Activated CD4-positive, alpha-beta T cell treated with anti-CD3 and anti-CD28 coated beads for 36 hours (primary cell): ENCODE measurements at regions not wholly inside any gene's neighbourhood (a gene's known extent, or its start where the extent isn't known, plus 50 kb on each side); places are given as distances from the start of the nearest gene placed in this dataset.
"Not testable (repeated sequence)": the region's sequence is repeated elsewhere in the genome, so short reads cannot be mapped to it uniquely, and the experiment has no call there.

Experiments used
- ATAC-seq: fragments of 200-7000 bp; cut with Tn5 transposase; one replicate; pipeline ENCODE4 v1.10.0; 2021; ENCODE audit warnings: mild to moderate bottlenecking, moderate library complexity
- CTCF ChIA-PET: fragments of 350-600 bp; sonication (Branson Sonifier 250); formaldehyde crosslinking; loops from one replicate; lab custom pipeline; 2021; ENCODE audit warnings: antibody characterized with exemption; lab: Charles Lee
- POLR2A ChIA-PET: fragments of 350-600 bp; sonication (Branson Sonifier 250); formaldehyde crosslinking; loops from one replicate; lab custom pipeline; 2021; ENCODE audit warnings: antibody characterized with exemption, inconsistent platforms; lab: Charles Lee
- DNase-seq: peaks from one replicate; pipeline ENCODE4 v3.0.0-alpha.2; 2020
- H3K27ac Mint-ChIP-seq: one replicate; pipeline ENCODE4 v1.8.0; 2021; ENCODE audit warnings: mixed read lengths
- H3K27me3 Mint-ChIP-seq: one replicate; pipeline ENCODE4 v1.8.0; 2021; ENCODE audit warnings: mixed read lengths
- H3K36me3 Mint-ChIP-seq: one replicate; pipeline ENCODE4 v1.8.0; 2021; ENCODE audit warnings: low read depth, mixed read lengths
- H3K4me1 Mint-ChIP-seq: one replicate; pipeline ENCODE4 v1.8.0; 2021; ENCODE audit warnings: mixed read lengths
- H3K4me3 Mint-ChIP-seq: one replicate; pipeline ENCODE4 v1.8.0; 2021; ENCODE audit warnings: mild to moderate bottlenecking, moderate library complexity, mixed read lengths
- H3K9me3 Mint-ChIP-seq: one replicate; pipeline ENCODE4 v1.8.0; 2021; ENCODE audit warnings: low read depth, mixed read lengths
- intact Hi-C, 2 experiments: fragments of 100-400 bp; cut with DNase I in 1 of 2; cut with micrococcal nuclease in 1 of 2; formaldehyde crosslinking; loops; one replicate each; pipeline versions ENCODE4 v1.14.2 to v1.15.1; 2022 to 2024; cut with DNase I, micrococcal nuclease

DNA sequence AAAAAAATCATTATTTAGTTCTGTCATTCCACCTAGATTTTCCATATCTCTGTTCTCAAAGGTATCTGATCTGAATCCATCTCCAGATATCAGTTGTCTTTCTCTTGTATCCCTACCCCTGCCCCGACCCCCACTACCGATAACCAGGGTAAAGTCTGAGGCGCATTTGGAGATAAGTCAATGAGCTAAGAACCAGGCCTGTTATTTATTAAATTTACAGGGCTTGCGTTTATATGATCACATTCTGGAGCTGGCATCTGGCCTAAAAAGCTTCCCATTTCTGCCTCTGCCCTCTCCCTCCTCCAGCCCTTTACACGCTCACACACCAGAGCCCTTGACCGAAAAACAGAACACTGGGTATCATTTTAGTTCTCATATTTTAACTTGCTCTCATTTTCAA is 144.7 kb downstream of the ALDH8A1 start:
- ChIA-PET POLR2A (interaction anchor here (0.6 kb wide), 1 partner anchor 508 kb away, joined by 3 read pairs; no protein-coding TSS in a partner anchor), CTCF (interaction anchor here (0.8 kb wide), 1 partner anchor 1401 kb away, joined by 3 read pairs; no protein-coding TSS in a partner anchor)
- no peak overlapping the region for H3K4me3 Mint-ChIP-seq
- intact Hi-C loops = no loop called here
- H3K27ac Mint-ChIP-seq = no peak overlapping the region
- H3K36me3 Mint-ChIP-seq = no peaks in the 10 kb centered on the region
- H3K4me1 Mint-ChIP-seq = no peaks in the 10 kb centered on the region
- H3K27me3 Mint-ChIP-seq = peaks cover 4% of the 10 kb centered on the region
- DNase-seq (no peak), ATAC-seq (no peak)
- no peaks in the 10 kb centered on the region for H3K9me3 Mint-ChIP-seq

DNA sequence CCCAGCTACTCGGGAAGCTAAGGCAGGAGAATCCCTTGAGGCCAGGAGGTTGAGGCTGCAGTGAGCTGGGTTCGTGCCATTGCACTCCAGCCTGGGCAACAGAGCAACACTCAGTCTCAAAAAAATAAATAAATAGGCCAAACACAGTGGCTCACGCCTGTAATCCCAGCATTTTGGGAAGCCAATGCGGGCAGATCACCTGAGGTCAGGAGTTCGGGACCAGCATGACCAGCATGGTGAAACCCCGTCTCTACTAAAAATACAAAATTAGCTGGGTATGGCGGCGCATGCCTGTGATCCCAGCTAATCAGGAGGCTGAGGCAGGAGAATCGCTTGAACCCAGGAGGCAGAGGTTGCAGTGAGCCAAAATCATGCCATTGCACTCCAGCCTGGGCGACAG is 145.6 kb downstream of the ALDH8A1 start:
- ATAC-seq, H3K27ac Mint-ChIP-seq, DNase-seq, H3K27me3 Mint-ChIP-seq, POLR2A ChIA-PET, H3K36me3 Mint-ChIP-seq, H3K9me3 Mint-ChIP-seq, H3K4me3 Mint-ChIP-seq, intact Hi-C loops, H3K4me1 Mint-ChIP-seq: not testable (repeated sequence)
- CTCF ChIA-PET = interaction anchor here (0.7 kb wide), 1 partner anchor 57 kb away, joined by 3 read pairs; no protein-coding TSS in a partner anchor

DNA sequence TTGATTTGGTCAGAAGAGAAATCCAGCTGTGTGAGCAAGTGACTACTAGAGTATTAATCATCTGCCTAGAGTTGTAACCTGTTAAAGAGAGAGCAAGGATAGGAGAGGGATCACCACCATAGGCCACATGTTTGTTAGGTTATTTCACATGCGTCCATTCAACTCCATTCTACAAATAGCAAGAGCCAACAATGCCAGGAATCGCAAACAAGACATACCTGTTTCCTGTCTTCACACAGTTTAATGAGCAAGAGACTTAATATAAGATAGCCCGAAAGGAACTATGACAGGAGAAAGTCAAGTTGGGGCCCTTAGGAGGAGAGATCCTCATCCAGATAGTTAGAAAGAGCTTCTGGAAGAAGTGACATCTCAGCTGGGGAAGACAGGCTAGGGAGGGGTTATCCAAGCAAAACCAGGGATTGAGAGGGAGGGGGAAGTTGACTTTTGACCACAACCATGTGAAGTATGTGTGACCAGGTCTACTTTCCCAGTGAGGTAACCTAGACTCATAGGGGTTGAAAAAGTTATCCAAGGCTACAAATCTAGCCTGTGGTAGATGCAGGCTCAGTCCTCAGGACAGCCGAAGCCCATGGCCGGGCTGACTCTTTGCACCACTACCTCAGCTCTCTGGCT is 147.4 kb downstream of the ALDH8A1 start:
- Mint-ChIP-seq H3K9me3 (no peaks in the 10 kb centered on the region), H3K4me3 (no peak overlapping the region), H3K4me1 (no peaks in the 10 kb centered on the region), H3K27ac (no peak overlapping the region), H3K36me3 (no peaks in the 10 kb centered on the region), H3K27me3 (peaks cover 4% of the 10 kb centered on the region)
- no peak for ATAC-seq
- CTCF ChIA-PET = interaction anchor here (0.6 kb wide), 1 partner anchor 192 kb away, joined by 3 read pairs; no protein-coding TSS in a partner anchor
- no peak for DNase-seq
- POLR2A ChIA-PET = no interaction called here
- intact Hi-C loops = no loop called here

DNA sequence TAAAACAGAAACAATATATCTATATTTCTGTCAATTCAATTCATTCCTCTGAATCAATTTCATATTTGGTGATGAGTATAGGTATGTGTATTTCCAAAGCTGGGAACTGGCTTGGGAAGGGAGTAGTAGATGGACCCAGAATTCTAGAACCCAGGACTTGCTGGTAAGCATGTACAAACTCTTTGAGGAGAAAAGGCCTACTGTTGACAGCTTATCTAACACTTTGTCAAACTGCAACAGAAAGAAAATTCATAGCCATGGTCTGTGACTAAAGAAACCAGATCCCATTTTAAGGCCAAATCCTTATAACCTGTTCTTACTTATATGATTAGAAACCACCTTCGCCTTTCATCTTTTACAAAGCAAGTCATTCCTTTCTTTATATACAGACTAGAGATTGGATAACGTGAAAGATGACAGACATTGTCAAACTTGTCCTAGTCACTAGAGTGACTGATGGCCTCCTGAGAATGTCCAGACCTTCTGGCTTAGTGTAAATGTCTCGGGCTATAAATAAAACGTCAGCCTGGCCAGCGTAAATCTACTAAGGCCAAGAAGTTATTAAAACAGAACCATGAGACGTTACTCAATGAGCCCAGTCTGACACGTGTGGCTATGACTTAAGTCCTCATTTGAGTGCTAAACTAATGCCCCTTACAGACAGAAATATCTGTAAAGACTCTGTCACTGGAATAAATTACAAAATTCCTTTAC is 152.3 kb downstream of the ALDH8A1 start:
- peaks cover 1% of the 10 kb centered on the region for H3K9me3 Mint-ChIP-seq
- intact Hi-C loops = no loop called here
- no peak overlapping the region for H3K27ac Mint-ChIP-seq
- peaks cover 3% of the 10 kb centered on the region for H3K27me3 Mint-ChIP-seq
- no peak overlapping the region for H3K4me3 Mint-ChIP-seq
- H3K36me3 Mint-ChIP-seq = no peaks in the 10 kb centered on the region
- ATAC-seq (no peak), DNase-seq (no peak)
- CTCF ChIA-PET = interaction anchor here (0.6 kb wide), 1 partner anchor 1834 kb away, joined by 3 read pairs; no protein-coding TSS in a partner anchor
- POLR2A ChIA-PET = no interaction called here
- H3K4me1 Mint-ChIP-seq = no peaks in the 10 kb centered on the region

DNA sequence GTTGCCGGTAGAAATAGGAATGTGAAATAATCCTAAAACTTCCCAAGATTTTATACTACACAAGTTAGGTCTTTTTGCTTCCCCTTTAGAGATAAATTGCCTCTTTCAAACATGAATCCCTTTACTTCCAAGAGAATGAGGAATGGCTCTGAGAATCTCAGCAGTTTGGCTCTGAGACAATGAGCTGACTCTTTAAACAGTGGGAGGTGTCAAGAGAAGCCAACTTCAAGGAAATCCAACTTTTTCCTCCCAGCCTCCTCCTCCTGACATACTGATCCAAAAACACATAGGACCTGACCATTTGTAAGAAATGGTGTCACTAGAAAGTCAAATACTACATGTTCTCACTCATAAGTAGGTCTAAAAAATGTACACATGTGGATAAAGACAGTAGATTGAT is 154.2 kb downstream of the ALDH8A1 start:
- H3K4me3 Mint-ChIP-seq = no peak overlapping the region
- POLR2A ChIA-PET = no interaction called here
- CTCF ChIA-PET = no interaction called here
- ATAC-seq = no peak
- H3K9me3 Mint-ChIP-seq = peaks cover 14% of the 10 kb centered on the region
- DNase-seq = no peak
- no peaks in the 10 kb centered on the region for H3K36me3 Mint-ChIP-seq
- peaks cover 5% of the 10 kb centered on the region for H3K27me3 Mint-ChIP-seq
- intact Hi-C loops = no loop called here
- no peak overlapping the region for H3K27ac Mint-ChIP-seq
- no peaks in the 10 kb centered on the region for H3K4me1 Mint-ChIP-seq

DNA sequence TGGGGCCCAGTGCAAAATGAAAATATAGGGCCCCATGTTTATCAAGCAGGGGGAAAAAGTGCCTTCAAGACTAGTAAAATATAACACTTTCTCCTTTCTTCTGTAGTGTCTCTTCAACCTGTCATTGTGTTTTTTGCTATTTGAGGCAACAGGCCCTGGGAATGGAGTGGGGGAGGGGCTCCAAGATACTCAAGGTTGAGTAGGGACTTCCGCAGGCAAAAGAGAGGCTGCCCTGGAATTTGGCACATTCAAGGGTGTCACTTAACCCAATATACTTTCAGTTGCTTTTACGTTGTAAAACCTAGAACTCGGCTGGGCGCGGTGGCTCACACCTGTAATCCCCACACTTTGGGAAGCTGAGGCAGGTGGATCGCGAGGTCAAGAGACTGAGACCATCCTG is 154.9 kb downstream of the ALDH8A1 start:
- ATAC-seq = no peak
- Mint-ChIP-seq H3K4me3 (no peak overlapping the region), H3K36me3 (no peaks in the 10 kb centered on the region), H3K27me3 (peaks cover 5% of the 10 kb centered on the region), H3K27ac (no peak overlapping the region), H3K4me1 (no peaks in the 10 kb centered on the region), H3K9me3 (peaks cover 20% of the 10 kb centered on the region)
- intact Hi-C loops = no loop called here
- POLR2A ChIA-PET = no interaction called here
- no peak for DNase-seq
- CTCF ChIA-PET = interaction anchor here (0.9 kb wide), 1 partner anchor 28 kb away, joined by 3 read pairs; no protein-coding TSS in a partner anchor

DNA sequence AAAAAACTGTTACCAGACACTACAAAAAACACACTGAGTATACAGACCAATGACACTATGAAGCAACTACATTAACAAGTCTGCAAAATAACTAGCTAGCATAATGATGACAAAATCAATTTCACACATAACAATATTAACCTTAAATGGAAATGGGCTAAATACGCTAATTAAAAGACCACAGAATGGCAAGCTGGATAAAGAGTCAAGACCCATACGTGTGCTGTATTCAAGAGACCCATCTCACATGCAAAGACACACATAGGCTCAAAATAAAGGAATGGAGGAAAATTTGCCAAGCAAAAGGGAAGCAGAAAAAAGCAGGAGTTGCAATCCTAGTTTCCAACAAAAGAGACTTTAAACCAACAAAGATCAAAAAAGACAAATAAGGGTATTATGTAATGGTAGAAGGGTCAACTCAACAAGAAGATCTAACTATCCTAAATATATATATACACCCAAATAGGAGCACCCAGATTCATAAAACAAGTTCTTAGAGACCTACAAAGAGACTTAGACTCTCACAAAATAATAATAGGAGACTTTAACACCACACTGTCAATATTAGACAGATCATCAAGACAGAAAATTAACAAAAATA is 158.6 kb downstream of the ALDH8A1 start:
- H3K36me3 Mint-ChIP-seq, H3K27me3 Mint-ChIP-seq, POLR2A ChIA-PET, H3K4me3 Mint-ChIP-seq, CTCF ChIA-PET, DNase-seq, intact Hi-C loops, H3K4me1 Mint-ChIP-seq, H3K27ac Mint-ChIP-seq, ATAC-seq: not testable (repeated sequence)
- H3K9me3 Mint-ChIP-seq = peaks cover 20% of the 10 kb centered on the region

DNA sequence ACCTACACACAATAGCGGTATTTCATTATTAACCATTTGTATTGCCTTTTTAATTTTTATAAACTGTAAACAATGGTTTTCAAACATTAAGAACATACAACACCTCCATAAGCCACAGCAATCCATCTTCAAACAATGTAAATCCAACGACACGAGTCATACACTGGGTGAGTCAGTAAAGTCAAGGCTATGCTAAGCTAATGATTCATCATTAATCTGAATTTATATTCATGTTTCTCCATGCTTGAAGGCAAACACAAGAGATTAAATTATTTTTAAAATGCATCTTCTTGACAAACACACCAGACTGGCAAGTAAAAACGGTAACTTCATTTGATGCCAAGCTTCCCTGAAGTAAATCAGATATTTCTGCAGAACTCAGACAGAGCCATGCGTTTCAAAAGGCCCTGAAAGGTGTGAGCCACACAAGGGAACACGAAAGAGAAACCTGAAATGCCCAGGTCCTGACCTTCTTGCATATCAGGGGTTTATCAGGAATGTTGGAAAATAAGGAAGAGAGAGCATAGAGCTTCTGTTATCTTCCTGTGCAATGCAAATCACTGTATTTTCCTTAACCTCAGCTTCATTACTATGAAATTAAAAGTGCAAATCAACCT is 162.5 kb downstream of the ALDH8A1 start:
- no peak for ATAC-seq
- Mint-ChIP-seq H3K27ac (no peak overlapping the region), H3K4me3 (no peak overlapping the region), H3K27me3 (no peaks in the 10 kb centered on the region), H3K36me3 (no peaks in the 10 kb centered on the region), H3K4me1 (no peaks in the 10 kb centered on the region), H3K9me3 (peaks cover 16% of the 10 kb centered on the region)
- intact Hi-C loops = no loop called here
- ChIA-PET POLR2A (no interaction called here), CTCF (no interaction called here)
- DNase-seq = no peak

DNA sequence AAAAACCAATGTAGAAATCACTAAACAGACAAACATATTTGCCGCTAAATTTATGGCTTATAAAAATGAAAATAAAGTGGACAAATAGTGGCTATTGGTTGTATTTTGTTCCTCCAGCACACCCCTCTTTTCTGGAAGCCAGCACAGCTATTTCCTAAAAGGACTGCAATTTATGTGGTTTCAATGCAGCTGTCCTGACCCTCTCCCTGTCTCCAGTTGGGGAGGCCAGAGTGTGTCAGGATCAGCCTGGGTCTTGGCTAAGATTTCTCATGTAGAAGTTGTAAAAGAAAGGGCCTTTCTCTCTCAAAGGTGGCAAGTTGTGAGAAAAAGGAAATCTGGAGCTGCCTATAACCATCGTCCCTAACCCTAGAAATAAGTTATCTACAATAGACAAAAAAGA is 165.6 kb downstream of the ALDH8A1 start:
- DNase-seq = no peak
- POLR2A ChIA-PET = no interaction called here
- intact Hi-C loops = no loop called here
- ATAC-seq = no peak
- Mint-ChIP-seq H3K27me3 (no peaks in the 10 kb centered on the region), H3K36me3 (no peaks in the 10 kb centered on the region), H3K9me3 (peaks cover 3% of the 10 kb centered on the region), H3K4me1 (no peaks in the 10 kb centered on the region), H3K4me3 (no peak overlapping the region), H3K27ac (no peak overlapping the region)
- CTCF ChIA-PET = interaction anchor here (0.7 kb wide), 1 partner anchor 690 kb away, joined by 3 read pairs; no protein-coding TSS in a partner anchor

DNA sequence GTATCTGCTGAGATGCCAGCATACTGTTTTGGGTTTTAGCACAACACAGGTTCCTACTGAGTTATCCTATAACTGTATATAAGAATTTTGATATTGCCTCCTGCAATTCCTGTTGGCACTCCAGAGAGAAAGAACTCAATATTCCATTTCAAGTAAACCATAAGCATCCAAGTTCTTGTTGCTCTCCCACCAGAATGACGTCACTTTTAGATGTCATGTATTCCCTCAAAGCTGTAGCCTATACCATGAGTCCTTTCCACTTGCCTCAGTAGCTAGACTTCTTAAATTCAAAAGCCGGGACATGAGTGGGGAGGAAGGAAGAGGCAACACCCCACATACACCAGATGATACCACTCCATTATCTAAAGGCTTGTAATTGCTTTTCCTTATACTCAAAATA is 171.5 kb downstream of the ALDH8A1 start:
- intact Hi-C loops = no loop called here
- no peak for ATAC-seq
- Mint-ChIP-seq H3K27me3 (peaks cover 2% of the 10 kb centered on the region), H3K36me3 (no peaks in the 10 kb centered on the region), H3K4me3 (no peak overlapping the region), H3K27ac (no peak overlapping the region), H3K9me3 (peaks cover 10% of the 10 kb centered on the region), H3K4me1 (no peaks in the 10 kb centered on the region)
- POLR2A ChIA-PET = interaction anchor here (0.6 kb wide), 1 partner anchor 69 kb away, joined by 3 read pairs; no protein-coding TSS in a partner anchor
- DNase-seq = no peak
- CTCF ChIA-PET = no interaction called here

DNA sequence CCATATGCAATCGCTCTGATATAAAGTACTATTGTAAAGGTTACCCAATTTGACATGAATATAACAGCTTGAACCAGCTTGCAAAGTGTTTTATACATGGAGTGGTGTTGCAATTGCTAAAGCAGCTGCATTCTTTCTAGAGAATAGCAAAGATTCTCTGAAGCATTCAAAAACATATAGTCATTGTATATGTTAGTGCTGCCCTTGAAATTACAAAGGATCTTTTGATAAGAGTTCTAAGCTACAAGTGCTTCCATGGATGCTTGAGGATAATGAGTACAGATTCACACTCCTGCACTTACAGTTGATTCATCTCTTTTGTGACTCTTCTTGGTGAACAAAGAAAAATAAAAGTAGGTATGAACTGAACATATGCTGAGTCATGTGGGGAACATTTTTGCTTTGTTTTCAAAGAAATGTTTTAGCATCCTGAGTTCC is 175.7 kb downstream of the ALDH8A1 start:
- Mint-ChIP-seq H3K27me3 (peaks cover 4% of the 10 kb centered on the region), H3K27ac (no peak overlapping the region), H3K9me3 (peaks cover 5% of the 10 kb centered on the region), H3K36me3 (no peaks in the 10 kb centered on the region), H3K4me3 (no peak overlapping the region), H3K4me1 (no peaks in the 10 kb centered on the region)
- ChIA-PET CTCF (no interaction called here), POLR2A (no interaction called here)
- no peak for ATAC-seq
- intact Hi-C loops = no loop called here
- DNase-seq = no peak
